Mesendoderm (in vitro differentiated cells): ENCODE measurements at regions not wholly inside any gene's neighbourhood (a gene's known extent, or its start where the extent isn't known, plus 50 kb on each side); places are given as distances from the start of the nearest gene placed in this dataset.
"Not testable (repeated sequence)": the region's sequence is repeated elsewhere in the genome, so short reads cannot be mapped to it uniquely, and the experiment has no call there.

ENCODE experiments used
- DNase-seq: peaks from one replicate; pipeline ENCODE4 v3.0.0; 2013
- H2AK5ac ChIP-seq: 2 replicates; pipeline ENCODE4 v1.6.1; 2013; ENCODE audit warnings: low read length, inconsistent platforms
- H2BK120ac ChIP-seq: 2 replicates; pipeline ENCODE4 v1.6.1; 2013; ENCODE audit warnings: low read depth, mild to moderate bottlenecking, low read length, moderate library complexity, mixed read lengths
- H2BK15ac ChIP-seq: replicated peaks from 2 replicates; pipeline ENCODE4 v1.6.1; 2013; ENCODE audit warnings: low read depth, mild to moderate bottlenecking, moderate library complexity
- H2BK5ac ChIP-seq: 2 replicates; pipeline ENCODE4 v1.6.1; 2013; ENCODE audit warnings: low read length, inconsistent platforms
- H3K18ac ChIP-seq: 2 replicates; pipeline ENCODE4 v1.6.1; 2013; ENCODE audit warnings: mild to moderate bottlenecking, low read length, mixed read lengths
- H3K23ac ChIP-seq: one replicate; pipeline ENCODE4 v1.6.1; 2013; ENCODE audit warnings: low read length
- H3K27ac ChIP-seq: 2 replicates; pipeline ENCODE4 v1.5.1; 2013; ENCODE audit warnings: low read depth, mild to moderate bottlenecking, inconsistent platforms, low read length, moderate library complexity
- H3K27me3 ChIP-seq: 2 replicates; pipeline ENCODE4 v1.6.1; 2013; ENCODE audit warnings: low read length, control low read depth, mild to moderate bottlenecking, inconsistent platforms; ENCODE audit not compliant: insufficient read depth, poor library complexity
- H3K36me3 ChIP-seq: 2 replicates; pipeline ENCODE4 v1.6.1; 2013; ENCODE audit warnings: low read length, inconsistent platforms; ENCODE audit not compliant: control insufficient read depth, insufficient read depth
- H3K4ac ChIP-seq: one replicate; pipeline ENCODE4 v1.6.1; 2013; ENCODE audit warnings: low read depth, mild to moderate bottlenecking, low read length, moderate library complexity
- H3K4me1 ChIP-seq: 2 replicates; pipeline ENCODE4 v1.6.1; 2013; ENCODE audit warnings: low read depth, low read length, inconsistent platforms; ENCODE audit not compliant: control insufficient read depth
- H3K4me2 ChIP-seq: 2 replicates; pipeline ENCODE4 v1.6.1; 2013; ENCODE audit warnings: low read length
- H3K4me3 ChIP-seq: 2 replicates; pipeline ENCODE4 v1.5.1; 2013; ENCODE audit warnings: mild to moderate bottlenecking, low read length
- H3K56ac ChIP-seq: one replicate; pipeline ENCODE4 v1.6.1; 2013; ENCODE audit warnings: low read length
- H3K79me1 ChIP-seq: 2 replicates; pipeline ENCODE4 v1.6.1; 2013; ENCODE audit warnings: low read length, inconsistent platforms
- H3K79me2 ChIP-seq: 2 replicates; pipeline ENCODE4 v1.6.1; 2013; ENCODE audit warnings: mild to moderate bottlenecking, low read length; ENCODE audit not compliant: control insufficient read depth, insufficient read depth
- H3K9ac ChIP-seq: 2 replicates; pipeline ENCODE4 v1.6.1; 2013; ENCODE audit warnings: low read length, inconsistent platforms
- H4K5ac ChIP-seq: one replicate; pipeline ENCODE4 v1.6.1; 2013; ENCODE audit warnings: low read length
- H4K8ac ChIP-seq: one replicate; pipeline ENCODE4 v1.6.1; 2013; ENCODE audit warnings: low read depth, mild to moderate bottlenecking, control low read depth, low read length, moderate library complexity
- WGBS: extraction: QIAGEN DNeasy Blood & Tissue Kit; methylation state at CpG from one replicate; pipeline ENCODE4 v1.1.7; 2013; ENCODE audit warnings: low lambda C conversion rate, missing lambda C conversion rate; ENCODE audit not compliant: insufficient coverage; ENCODE audit errors: extremely low coverage; 5-methylcytosine and 5-hydroxymethylcytosine counted together

- Histone ChIP-seq H2BK15ac (no peak overlapping the region), H2BK5ac (no peak overlapping the region), H3K36me3 (no peaks in the 10 kb centered on the region), H3K27ac (no peak overlapping the region), H4K5ac (no peak overlapping the region), H4K8ac (no peak overlapping the region), H2AK5ac (no peak overlapping the region), H3K23ac (no peak overlapping the region), H3K9ac (no peak overlapping the region), H3K4me3 (no peak overlapping the region), H3K4me1 (no peaks in the 10 kb centered on the region), H2BK120ac (no peak overlapping the region), H3K4me2 (no peak overlapping the region), H3K4ac (no peak overlapping the region), H3K79me2 (no peaks in the 10 kb centered on the region), H3K79me1 (no peaks in the 10 kb centered on the region), H3K56ac (no peak overlapping the region), H3K18ac (no peak overlapping the region), H3K27me3 (no peaks in the 10 kb centered on the region)
- DNase-seq, result peak; percentile 8
- WGBS, result no CpG with 5 or more reads among the region's 2 CpGs
These were observed 534.2 kb upstream of the MIS18BP1 start for GRCh38 chr14:45787167-45787566.

DNA sequence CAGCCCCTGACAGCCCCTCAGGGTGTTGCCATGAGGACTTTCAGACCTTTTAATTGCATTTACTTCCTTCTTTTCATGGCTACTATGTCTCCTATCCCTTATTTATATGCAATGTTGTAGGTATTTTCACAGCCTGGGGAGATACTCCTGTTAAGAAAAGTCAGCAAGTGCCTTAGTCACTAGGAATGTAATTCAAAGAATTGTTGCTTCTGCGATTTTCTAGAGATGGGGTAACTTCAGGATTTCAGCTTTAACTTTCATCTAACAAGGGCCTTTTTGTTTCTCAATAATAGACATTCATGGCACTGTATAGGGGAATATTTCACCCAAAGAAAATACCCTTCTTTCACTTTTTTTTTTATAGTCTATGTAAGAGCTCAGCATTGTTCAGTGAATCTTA, 533.3 kb upstream of the MIS18BP1 start:
- no CpG with 5 or more reads among the region's 1 CpG for WGBS
- Histone ChIP-seq H2BK15ac (no peak overlapping the region), H2BK120ac (no peak overlapping the region), H3K79me2 (no peaks in the 10 kb centered on the region), H3K36me3 (no peaks in the 10 kb centered on the region), H2AK5ac (no peak overlapping the region), H3K9ac (no peak overlapping the region), H4K5ac (no peak overlapping the region), H3K4me2 (no peak overlapping the region), H3K27ac (no peak overlapping the region), H3K23ac (no peak overlapping the region), H3K18ac (no peak overlapping the region), H4K8ac (no peak overlapping the region), H2BK5ac (no peak overlapping the region), H3K4ac (no peak overlapping the region), H3K4me1 (no peaks in the 10 kb centered on the region), H3K56ac (no peak overlapping the region), H3K4me3 (no peak overlapping the region), H3K27me3 (no peaks in the 10 kb centered on the region), H3K79me1 (no peaks in the 10 kb centered on the region)
- DNase-seq, result no peak

GRCh38 chr14:45785240-45785639, 532.2 kb upstream of the MIS18BP1 start:
- Histone ChIP-seq H3K79me1 (no peaks in the 10 kb centered on the region), H4K5ac (no peak overlapping the region), H3K27me3 (no peaks in the 10 kb centered on the region), H3K18ac (no peak overlapping the region), H3K27ac (no peak overlapping the region), H3K23ac (no peak overlapping the region), H3K56ac (no peak overlapping the region), H3K79me2 (no peaks in the 10 kb centered on the region), H3K9ac (no peak overlapping the region), H3K4me1 (no peaks in the 10 kb centered on the region), H2BK120ac (no peak overlapping the region), H4K8ac (no peak overlapping the region), H3K4me2 (no peak overlapping the region), H3K36me3 (no peaks in the 10 kb centered on the region), H3K4ac (no peak overlapping the region), H2BK15ac (no peak overlapping the region), H2BK5ac (no peak overlapping the region), H2AK5ac (no peak overlapping the region), H3K4me3 (no peak overlapping the region)
- no CpG with 5 or more reads among the region's 1 CpG for WGBS
- DNase-seq, result no peak

DNA sequence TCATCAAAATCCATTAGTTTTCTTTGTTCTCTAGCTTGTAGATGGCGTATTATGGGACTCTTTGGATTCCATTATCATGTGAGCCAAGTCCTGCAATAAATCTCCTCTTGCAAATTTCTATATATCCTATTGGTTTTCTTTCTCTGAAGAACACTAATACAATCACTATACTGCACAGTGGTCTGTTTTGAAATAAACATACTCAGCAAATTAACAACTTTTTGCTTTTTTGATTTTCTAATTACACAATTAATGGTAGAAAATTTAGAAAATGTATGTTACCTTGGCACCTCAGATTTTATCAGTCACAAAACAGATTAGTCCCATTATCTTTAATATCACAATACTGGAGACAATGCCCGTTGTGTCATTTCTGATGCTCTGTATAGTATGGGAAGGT, 513.2 kb upstream of the MIS18BP1 start:
- Histone ChIP-seq H3K23ac (no peak overlapping the region), H4K8ac (no peak overlapping the region), H3K27me3 (no peaks in the 10 kb centered on the region), H3K79me2 (no peaks in the 10 kb centered on the region), H2BK120ac (no peak overlapping the region), H3K27ac (no peak overlapping the region), H3K9ac (no peak overlapping the region), H3K79me1 (no peaks in the 10 kb centered on the region), H4K5ac (no peak overlapping the region), H2AK5ac (no peak overlapping the region), H2BK5ac (no peak overlapping the region), H3K18ac (no peak overlapping the region), H2BK15ac (no peak overlapping the region), H3K4me1 (no peaks in the 10 kb centered on the region), H3K4me2 (no peak overlapping the region), H3K56ac (no peak overlapping the region), H3K4ac (no peak overlapping the region), H3K36me3 (no peaks in the 10 kb centered on the region), H3K4me3 (no peak overlapping the region)
- no CpG with 5 or more reads among the region's 2 CpGs for WGBS
- no peak for DNase-seq

GRCh38 chr14:45757655-45758054, 504.7 kb upstream of the MIS18BP1 start:
- H3K9ac ChIP-seq, result no peak overlapping the region
- no peak overlapping the region for H2BK15ac ChIP-seq
- H3K23ac ChIP-seq, result no peak overlapping the region
- H3K79me1 ChIP-seq, result no peaks in the 10 kb centered on the region
- H3K4me3 ChIP-seq, result no peak overlapping the region
- H4K5ac ChIP-seq, result no peak overlapping the region
- WGBS, result no CpG with 5 or more reads among the region's 4 CpGs
- no peak overlapping the region for H2BK5ac ChIP-seq
- no peaks in the 10 kb centered on the region for H3K79me2 ChIP-seq
- H3K56ac ChIP-seq, result no peak overlapping the region
- H3K4me2 ChIP-seq, result no peak overlapping the region
- no peak overlapping the region for H2BK120ac ChIP-seq
- no peak for DNase-seq
- H3K18ac ChIP-seq, result no peak overlapping the region
- no peaks in the 10 kb centered on the region for H3K36me3 ChIP-seq
- no peaks in the 10 kb centered on the region for H3K27me3 ChIP-seq
- no peak overlapping the region for H3K4ac ChIP-seq
- no peak overlapping the region for H4K8ac ChIP-seq
- no peak overlapping the region for H3K27ac ChIP-seq
- H2AK5ac ChIP-seq, result no peak overlapping the region
- no peaks in the 10 kb centered on the region for H3K4me1 ChIP-seq

DNA sequence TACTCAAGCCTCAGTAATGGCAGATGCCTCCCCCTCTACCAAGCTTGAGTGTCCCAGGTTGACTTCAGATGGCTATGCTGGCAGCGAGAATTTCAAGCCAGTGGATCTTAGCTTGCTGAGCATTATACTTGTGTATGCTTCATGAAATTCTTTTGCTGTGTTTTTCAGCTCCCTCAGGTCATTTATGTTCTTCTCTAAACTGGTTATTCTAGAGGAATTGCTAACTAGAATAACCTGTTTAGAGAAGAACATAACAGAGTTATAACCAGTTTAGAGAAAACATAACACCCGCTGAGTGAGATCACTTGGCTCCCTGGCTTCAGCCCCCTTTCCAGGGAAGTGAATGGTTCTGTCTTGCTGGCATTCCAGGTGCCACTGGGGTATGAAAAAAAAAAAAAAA, 503.4 kb upstream of the MIS18BP1 start:
- not testable (repeated sequence) for H3K4me3 ChIP-seq, DNase-seq
- no CpG with 5 or more reads among the region's 2 CpGs for WGBS

More for the DNA sequence above, 503.4 kb upstream of the MIS18BP1 start:
- not testable (repeated sequence) for H3K4ac ChIP-seq, H3K4me1 ChIP-seq, H3K79me2 ChIP-seq, H4K8ac ChIP-seq, H2BK120ac ChIP-seq, H3K27me3 ChIP-seq, H4K5ac ChIP-seq, H3K56ac ChIP-seq, H3K4me2 ChIP-seq, H2AK5ac ChIP-seq, H3K27ac ChIP-seq, H3K36me3 ChIP-seq, H2BK5ac ChIP-seq, H3K79me1 ChIP-seq, H3K9ac ChIP-seq, H3K18ac ChIP-seq, H3K23ac ChIP-seq, H2BK15ac ChIP-seq
